A673 (cell line): ENCODE measurements at regions not wholly inside any gene's neighbourhood (a gene's known extent, or its start where the extent isn't known, plus 50 kb on each side); places are given as distances from the start of the nearest gene placed in this dataset.
A peak's percentile ranks its signal among the peaks of the same experiment; 100 is the strongest.

Experiments
- BruUV-seq: library from RNA; stranded (reverse); fragments of 400-500 nt; replicated peaks from 2 replicates; lab custom pipeline; 2021; lab: Mats Ljungman, UMichigan
- CTCF ChIA-PET: fragments of 300-600 bp; sonication (Branson Sonifier 250); formaldehyde crosslinking; loops from one replicate; lab custom pipeline; 2022; ENCODE audit warnings: antibody characterized with exemption; lab: Charles Lee
- POLR2A ChIA-PET: fragments of 300-600 bp; sonication (Branson Sonifier 250); formaldehyde crosslinking; loops from one replicate; lab custom pipeline; 2022; ENCODE audit warnings: antibody characterized with exemption; ENCODE audit not compliant: low non-redundant PET; lab: Charles Lee
- DNase-seq: peaks from one replicate; pipeline ENCODE4 v3.0.0-alpha.2; 2015; ENCODE audit warnings: low spot score
- H3K27ac ChIP-seq: fragments of 200-600 bp; sonication (generic); 2 replicates; pipeline ENCODE4 v1.5.1; 2016; ENCODE audit warnings: mixed run types, low read depth, mild to moderate bottlenecking, mixed read lengths, antibody characterized with exemption, low read length; ENCODE audit not compliant: poor library complexity, severe bottlenecking
- H3K27me3 ChIP-seq: fragments of 200-600 bp; sonication (generic); replicated peaks from 2 replicates; pipeline ENCODE4 v1.6.1; 2017; ENCODE audit warnings: mixed run types, low read depth, mild to moderate bottlenecking, mixed read lengths, antibody characterized with exemption, low read length; ENCODE audit not compliant: insufficient read depth, poor library complexity
- H3K36me3 ChIP-seq: fragments of 200-600 bp; sonication (generic); 2 replicates; pipeline ENCODE4 v1.6.1; 2016; ENCODE audit warnings: mixed run types, mild to moderate bottlenecking, mixed read lengths, antibody characterized with exemption, low read length; ENCODE audit not compliant: insufficient read depth, poor library complexity, severe bottlenecking
- H3K4me1 ChIP-seq: fragments of 200-600 bp; sonication (generic); 2 replicates; pipeline ENCODE4 v1.6.1; 2017; ENCODE audit warnings: mixed run types, mild to moderate bottlenecking, mixed read lengths, antibody characterized with exemption, low read length; ENCODE audit not compliant: insufficient read depth, poor library complexity, severe bottlenecking
- H3K4me3 ChIP-seq: fragments of 200-600 bp; sonication (generic); 2 replicates; pipeline ENCODE4 v1.5.1; 2016; ENCODE audit warnings: low read depth, mixed run types, mild to moderate bottlenecking, mixed read lengths, low read length; ENCODE audit not compliant: poor library complexity, severe bottlenecking
- H3K9me3 ChIP-seq: fragments of 200-600 bp; sonication (generic); 2 replicates; pipeline ENCODE4 v1.6.1; 2016; ENCODE audit warnings: mixed run types, low read depth, mild to moderate bottlenecking, mixed read lengths, antibody characterized with exemption, low read length; ENCODE audit not compliant: poor library complexity, severe bottlenecking
- CTCF ChIP-seq: fragments of 300-800, 200-600 bp; sonication (generic); conservative IDR thresholded peaks from 2 replicates; pipeline ENCODE4 v1.5.1; 2017; ENCODE audit warnings: low read depth, mild to moderate bottlenecking, antibody characterized with exemption, low read length, moderate library complexity, mixed read lengths
- EZH2 ChIP-seq: fragments of 200-600 bp; sonication (generic); IDR thresholded peaks from 2 replicates; pipeline ENCODE4 v1.6.1; 2017; ENCODE audit warnings: borderline replicate concordance, low read depth, mild to moderate bottlenecking, mixed read lengths, antibody characterized with exemption, low read length; ENCODE audit not compliant: poor library complexity, severe bottlenecking
- intact Hi-C: fragments of 100-400 bp; cut with micrococcal nuclease; formaldehyde crosslinking; loops from one replicate; pipeline ENCODE4 v1.10.0; 2022; ENCODE audit not compliant: unreplicated experiment

DNA sequence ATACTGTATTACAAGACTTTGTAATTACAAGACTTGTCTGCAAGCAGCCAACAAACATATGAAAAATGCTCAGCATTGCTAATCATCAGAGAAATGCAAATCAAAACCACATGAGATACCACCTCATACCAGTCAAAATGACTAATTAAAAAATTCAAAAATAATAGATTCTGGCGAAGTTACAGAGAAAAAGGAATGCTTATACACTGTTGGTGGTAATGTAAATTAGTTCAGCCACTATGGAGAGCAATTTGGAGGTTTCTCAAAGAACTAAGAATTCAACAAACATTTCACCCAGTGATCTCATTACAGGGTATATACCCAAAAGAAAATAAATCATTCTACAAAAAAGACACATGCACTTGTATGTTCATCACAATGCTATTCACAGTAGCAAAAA is 617.5 kb upstream of the CCDC54 start:
- peaks cover 13% of the 10 kb centered on the region for H3K9me3 ChIP-seq
- H3K27me3 ChIP-seq: no peaks in the 10 kb centered on the region
- no TSS peak for BruUV-seq
- H3K4me3 ChIP-seq: no peak overlapping the region
- H3K36me3 ChIP-seq: no peaks in the 10 kb centered on the region
- ChIA-PET CTCF (no interaction called here), POLR2A (no interaction called here)
- H3K4me1 ChIP-seq: peaks cover 10% of the 10 kb centered on the region
- no peak for DNase-seq
- intact Hi-C loops: no loop called here
- TF ChIP-seq CTCF (no peak), EZH2 (no peak)
- H3K27ac ChIP-seq: no peak overlapping the region

- ChIA-PET CTCF (no interaction called here), POLR2A (no interaction called here)
- BruUV-seq: no TSS peak
- H3K9me3 ChIP-seq: peaks cover 5% of the 10 kb centered on the region
- intact Hi-C loops: no loop called here
- H3K36me3 ChIP-seq: no peaks in the 10 kb centered on the region
- TF ChIP-seq CTCF: no peak
- no peak for TF ChIP-seq EZH2
- H3K27me3 ChIP-seq: no peaks in the 10 kb centered on the region
- no peak overlapping the region for H3K4me3 ChIP-seq
- H3K4me1 ChIP-seq: no peaks in the 10 kb centered on the region
- no peak for DNase-seq
- no peak overlapping the region for H3K27ac ChIP-seq
These were observed 611.9 kb upstream of the CCDC54 start for GRCh38 chr3:106765342-106765741.

GRCh38 chr3:106768941-106769480 is 608.2 kb upstream of the CCDC54 start:
- Histone ChIP-seq H3K27ac (no peak overlapping the region), H3K4me1 (no peaks in the 10 kb centered on the region), H3K27me3 (no peaks in the 10 kb centered on the region), H3K4me3 (no peak overlapping the region), H3K36me3 (no peaks in the 10 kb centered on the region), H3K9me3 (peaks cover 5% of the 10 kb centered on the region)
- ChIA-PET POLR2A (no interaction called here), CTCF (no interaction called here)
- no TSS peak for BruUV-seq
- TF ChIP-seq CTCF: no peak
- intact Hi-C loops: no loop called here
- DNase-seq: peak; percentile 33
